HG03521 (cell line): ENCODE measurements at regions not wholly inside any gene's neighbourhood (a gene's known extent, or its start where the extent isn't known, plus 50 kb on each side); places are given as distances from the start of the nearest gene placed in this dataset.
A peak's percentile ranks its signal among the peaks of the same experiment; 100 is the strongest.

Experiments used
- ATAC-seq: cut with Tn5 transposase; IDR thresholded peaks from one replicate; pipeline ENCODE4 v1.9.1; 2021; ENCODE audit warnings: mild to moderate bottlenecking, moderate library complexity; ENCODE audit not compliant: unreplicated experiment

- ATAC-seq: peak; percentile 77
Measured at GRCh38 chr4:120977435-120977997, 55.0 kb upstream of the PRDM5 start.

DNA sequence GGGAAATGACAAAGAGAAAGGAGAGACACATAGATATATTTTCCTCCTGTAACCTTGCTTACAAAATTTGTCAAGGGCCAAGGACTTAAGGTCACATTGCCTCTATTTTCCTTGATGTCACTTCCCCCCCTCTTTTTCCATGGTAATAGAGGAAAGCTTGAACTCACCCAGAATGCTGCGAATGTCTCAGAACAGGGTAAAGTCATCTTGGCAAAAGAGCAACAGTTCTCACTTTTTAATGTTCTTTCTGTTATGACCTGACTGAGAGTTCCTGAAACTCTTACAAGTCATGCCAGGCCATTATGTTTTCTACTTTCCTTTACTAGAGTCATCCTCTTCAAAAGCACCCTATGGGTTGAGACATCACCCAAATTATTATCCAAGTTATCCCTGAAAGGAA lies 50.7 kb upstream of the PRDM5 start:
- ATAC-seq: no peak
